ENCODE measurements at regions not wholly inside any gene's neighbourhood (a gene's known extent, or its start where the extent isn't known, plus 50 kb on each side); places are given as distances from the start of the nearest gene placed in this dataset.
"Not testable (repeated sequence)": the region's sequence is repeated elsewhere in the genome, so short reads cannot be mapped to it uniquely, and the experiment has no call there.

GRCh38 chr19:31534786-31535657 is 185.8 kb upstream of the TSHZ3 start:
- no peaks in the 10 kb centered on the region for H3K36me3 Mint-ChIP-seq (ENCODE audit: low read depth, unreplicated experiment)
- DNase-seq (ENCODE audit: low spot score): no peak
- no peaks in the 10 kb centered on the region for H3K4me1 Mint-ChIP-seq (ENCODE audit: unreplicated experiment)
- no peak overlapping the region for H3K4me3 Mint-ChIP-seq (ENCODE audit: unreplicated experiment)
- H3K27ac Mint-ChIP-seq (ENCODE audit: unreplicated experiment): no peak overlapping the region
- H3K27me3 Mint-ChIP-seq (ENCODE audit: unreplicated experiment): peaks cover 1% of the 10 kb centered on the region
- TF ChIP-seq CTCF (IDR thresholded peaks at IDR 0.05; ENCODE audit: unreplicated experiment): no peak
- H3K9me3 Mint-ChIP-seq (ENCODE audit: unreplicated experiment): no peaks in the 10 kb centered on the region

- no peaks in the 10 kb centered on the region for H3K36me3 Mint-ChIP-seq (ENCODE audit: low read depth, unreplicated experiment)
- no peaks in the 10 kb centered on the region for H3K9me3 Mint-ChIP-seq (ENCODE audit: unreplicated experiment)
- peaks cover 2% of the 10 kb centered on the region for H3K27me3 Mint-ChIP-seq (ENCODE audit: unreplicated experiment)
- no peak overlapping the region for H3K4me3 Mint-ChIP-seq (ENCODE audit: unreplicated experiment)
- no peaks in the 10 kb centered on the region for H3K4me1 Mint-ChIP-seq (ENCODE audit: unreplicated experiment)
- H3K27ac Mint-ChIP-seq (ENCODE audit: unreplicated experiment): no peak overlapping the region
- DNase-seq (ENCODE audit: low spot score): no peak
- no peak for TF ChIP-seq CTCF (IDR thresholded peaks at IDR 0.05; ENCODE audit: unreplicated experiment)
Measured at GRCh38 chr19:31535691-31536460, 186.6 kb upstream of the TSHZ3 start.

- Mint-ChIP-seq H3K27me3 (ENCODE audit: unreplicated experiment) (peaks cover 1% of the 10 kb centered on the region), H3K4me3 (ENCODE audit: unreplicated experiment) (no peak overlapping the region), H3K9me3 (ENCODE audit: unreplicated experiment) (no peaks in the 10 kb centered on the region), H3K36me3 (ENCODE audit: low read depth, unreplicated experiment) (no peaks in the 10 kb centered on the region), H3K27ac (ENCODE audit: unreplicated experiment) (no peak overlapping the region), H3K4me1 (ENCODE audit: unreplicated experiment) (no peaks in the 10 kb centered on the region)
- no peak for TF ChIP-seq CTCF (IDR thresholded peaks at IDR 0.05; ENCODE audit: unreplicated experiment)
- DNase-seq (ENCODE audit: low spot score): no peak
Measured at GRCh38 chr19:31537136-31537535, 187.9 kb upstream of the TSHZ3 start.

GRCh38 chr19:31537902-31538301 is 188.7 kb upstream of the TSHZ3 start:
- H3K9me3 Mint-ChIP-seq (ENCODE audit: unreplicated experiment); H3K4me3 Mint-ChIP-seq (ENCODE audit: unreplicated experiment); H3K4me1 Mint-ChIP-seq (ENCODE audit: unreplicated experiment); DNase-seq (ENCODE audit: low spot score); H3K27me3 Mint-ChIP-seq (ENCODE audit: unreplicated experiment); H3K27ac Mint-ChIP-seq (ENCODE audit: unreplicated experiment); H3K36me3 Mint-ChIP-seq (ENCODE audit: low read depth, unreplicated experiment): not testable (repeated sequence)

GRCh38 chr19:31538879-31539278 is 189.6 kb upstream of the TSHZ3 start:
- no peak for DNase-seq (ENCODE audit: low spot score)
- H3K36me3 Mint-ChIP-seq (ENCODE audit: low read depth, unreplicated experiment): no peaks in the 10 kb centered on the region
- H3K27me3 Mint-ChIP-seq (ENCODE audit: unreplicated experiment): peaks cover 1% of the 10 kb centered on the region

More at GRCh38 chr19:31538879-31539278, 189.6 kb upstream of the TSHZ3 start:
- Mint-ChIP-seq H3K27ac (ENCODE audit: unreplicated experiment) (no peak overlapping the region), H3K4me3 (ENCODE audit: unreplicated experiment) (no peak overlapping the region), H3K9me3 (ENCODE audit: unreplicated experiment) (no peaks in the 10 kb centered on the region), H3K4me1 (ENCODE audit: unreplicated experiment) (no peaks in the 10 kb centered on the region)
- no peak for TF ChIP-seq CTCF (IDR thresholded peaks at IDR 0.05; ENCODE audit: unreplicated experiment)

Data from endothelial cell (in vitro differentiated cells).